Neural crest cell (in vitro differentiated cells): ENCODE measurements at regions not wholly inside any gene's neighbourhood (a gene's known extent, or its start where the extent isn't known, plus 50 kb on each side); places are given as distances from the start of the nearest gene placed in this dataset.
A peak's percentile ranks its signal among the peaks of the same experiment; 100 is the strongest.

Experiments
- DNase-seq: peaks from one replicate; pipeline ENCODE4 v3.0.0; 2021; ENCODE audit warnings: low read depth, mixed read lengths, low spot score
- H3K27ac Mint-ChIP-seq: one replicate; pipeline ENCODE4 v1.8.0; 2021; ENCODE audit warnings: mild to moderate bottlenecking, mixed read lengths; ENCODE audit not compliant: unreplicated experiment
- H3K27me3 Mint-ChIP-seq: 2 replicates; pipeline ENCODE4 v1.8.0; 2021; ENCODE audit warnings: low read depth, mild to moderate bottlenecking, mixed read lengths
- H3K36me3 Mint-ChIP-seq: 2 replicates; pipeline ENCODE4 v1.8.0; 2021; ENCODE audit warnings: low read depth, mild to moderate bottlenecking, mixed read lengths
- H3K4me1 Mint-ChIP-seq: 2 replicates; pipeline ENCODE4 v1.8.0; 2021; ENCODE audit warnings: mixed read lengths
- H3K4me3 Mint-ChIP-seq: one replicate; pipeline ENCODE4 v1.8.0; 2021; ENCODE audit warnings: mild to moderate bottlenecking, mixed read lengths
- H3K9me3 Mint-ChIP-seq: 2 replicates; pipeline ENCODE4 v1.8.0; 2021; ENCODE audit warnings: mixed read lengths
- TF ChIP-seq, protein P1 (sequence below): fragments of 200-600 bp; sonication (generic); conservative IDR thresholded peaks from 2 replicates; pipeline ENCODE4 v1.5.0; 2021; ENCODE audit warnings: antibody characterized with exemption, mild to moderate bottlenecking

DNA sequence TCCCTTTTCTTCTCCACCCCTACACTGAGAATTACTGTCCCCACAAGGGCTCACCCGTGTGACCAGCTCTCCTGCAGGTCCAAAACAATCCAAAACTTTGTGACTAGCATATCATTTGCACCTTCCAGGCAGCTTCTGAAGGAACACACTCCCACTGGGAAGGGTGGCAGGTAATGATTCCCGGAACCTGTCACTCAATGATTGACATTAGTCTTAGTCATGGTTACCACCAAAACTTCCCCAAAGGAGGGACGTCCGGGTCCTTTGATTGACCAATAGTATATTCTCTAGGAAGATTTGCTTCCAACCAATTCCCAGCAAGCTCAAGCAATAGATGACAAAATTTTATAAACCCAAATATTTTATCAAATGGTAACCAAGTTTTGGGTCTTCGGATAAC, 127.7 kb upstream of the MYLIP start:
- TF ChIP-seq, protein P1, sequence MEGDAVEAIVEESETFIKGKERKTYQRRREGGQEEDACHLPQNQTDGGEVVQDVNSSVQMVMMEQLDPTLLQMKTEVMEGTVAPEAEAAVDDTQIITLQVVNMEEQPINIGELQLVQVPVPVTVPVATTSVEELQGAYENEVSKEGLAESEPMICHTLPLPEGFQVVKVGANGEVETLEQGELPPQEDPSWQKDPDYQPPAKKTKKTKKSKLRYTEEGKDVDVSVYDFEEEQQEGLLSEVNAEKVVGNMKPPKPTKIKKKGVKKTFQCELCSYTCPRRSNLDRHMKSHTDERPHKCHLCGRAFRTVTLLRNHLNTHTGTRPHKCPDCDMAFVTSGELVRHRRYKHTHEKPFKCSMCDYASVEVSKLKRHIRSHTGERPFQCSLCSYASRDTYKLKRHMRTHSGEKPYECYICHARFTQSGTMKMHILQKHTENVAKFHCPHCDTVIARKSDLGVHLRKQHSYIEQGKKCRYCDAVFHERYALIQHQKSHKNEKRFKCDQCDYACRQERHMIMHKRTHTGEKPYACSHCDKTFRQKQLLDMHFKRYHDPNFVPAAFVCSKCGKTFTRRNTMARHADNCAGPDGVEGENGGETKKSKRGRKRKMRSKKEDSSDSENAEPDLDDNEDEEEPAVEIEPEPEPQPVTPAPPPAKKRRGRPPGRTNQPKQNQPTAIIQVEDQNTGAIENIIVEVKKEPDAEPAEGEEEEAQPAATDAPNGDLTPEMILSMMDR = no peak
- peaks cover 12% of the 10 kb centered on the region for H3K4me1 Mint-ChIP-seq
- no peak overlapping the region for H3K27ac Mint-ChIP-seq
- no peaks in the 10 kb centered on the region for H3K36me3 Mint-ChIP-seq
- no peaks in the 10 kb centered on the region for H3K27me3 Mint-ChIP-seq
- no peak for DNase-seq
- no peaks in the 10 kb centered on the region for H3K9me3 Mint-ChIP-seq
- H3K4me3 Mint-ChIP-seq = no peak overlapping the region

DNA sequence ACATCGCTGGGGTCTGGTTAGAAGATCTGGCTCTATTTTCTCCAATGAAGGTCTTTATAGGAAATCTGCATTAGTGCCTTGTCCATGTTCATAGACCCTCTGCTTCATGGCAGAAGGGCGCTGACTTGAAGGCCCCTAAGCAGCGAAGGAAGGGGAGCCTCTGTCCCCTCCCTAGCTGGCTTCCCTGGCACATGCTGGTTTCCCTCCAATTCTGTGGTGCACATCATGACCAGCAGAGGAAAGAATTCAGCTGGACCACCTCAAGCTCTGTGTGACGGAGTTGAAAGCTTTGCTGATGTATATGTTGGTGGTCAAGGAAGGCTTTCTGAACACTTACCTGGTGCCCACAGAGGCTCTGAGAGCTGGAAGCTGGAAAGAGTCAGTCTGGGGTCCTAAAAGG, 129.7 kb upstream of the MYLIP start:
- Mint-ChIP-seq H3K4me1 (peaks cover 29% of the 10 kb centered on the region), H3K4me3 (no peak overlapping the region), H3K27ac (no peak overlapping the region), H3K27me3 (no peaks in the 10 kb centered on the region), H3K36me3 (no peaks in the 10 kb centered on the region), H3K9me3 (no peaks in the 10 kb centered on the region)
- no peak for DNase-seq
- TF ChIP-seq, protein P1 = no peak

DNA sequence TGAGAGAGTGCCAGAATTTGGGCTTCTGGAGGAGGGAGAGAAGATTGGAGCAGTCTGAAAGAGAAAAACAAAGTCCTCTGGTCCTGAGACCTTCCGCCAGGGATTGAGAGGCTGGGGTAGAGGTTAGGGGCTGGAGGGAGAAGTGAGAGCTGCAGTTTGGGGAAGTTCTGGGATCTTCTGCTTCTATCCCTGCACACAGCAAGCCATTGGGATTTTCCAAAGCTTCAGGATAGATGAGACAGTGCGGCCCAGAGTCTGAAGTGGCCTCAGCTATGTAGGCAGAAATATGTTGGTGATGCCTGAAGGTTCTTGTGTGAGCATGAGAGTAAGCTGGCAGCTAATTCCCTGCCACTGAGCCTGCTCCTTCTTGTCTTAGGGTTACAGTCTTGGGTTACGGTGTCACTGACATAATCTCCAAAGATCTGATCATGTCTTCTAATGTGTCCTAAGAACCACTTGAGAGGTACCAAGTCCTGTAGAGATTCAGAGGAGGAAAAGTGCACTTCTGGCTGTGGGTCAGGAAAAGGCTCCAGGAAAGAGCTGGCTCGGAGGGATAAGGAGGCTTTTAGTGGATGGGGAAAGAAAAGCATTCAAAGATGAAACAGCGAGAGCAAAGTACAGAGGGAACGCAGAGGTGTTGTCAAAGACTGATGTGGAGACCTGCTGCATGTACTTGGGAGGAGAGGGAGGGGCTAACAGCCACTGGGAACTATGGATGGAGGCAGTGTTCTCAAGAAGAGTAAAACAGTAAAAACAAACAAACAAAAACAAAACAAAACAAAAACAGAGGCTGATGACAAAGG, 131.1 kb upstream of the MYLIP start:
- H3K27ac Mint-ChIP-seq = no peak overlapping the region
- peaks cover under 1% of the 10 kb centered on the region for H3K9me3 Mint-ChIP-seq
- no peak for DNase-seq
- H3K4me1 Mint-ChIP-seq = peaks cover 30% of the 10 kb centered on the region
- TF ChIP-seq, protein P1 = no peak
- H3K27me3 Mint-ChIP-seq = no peaks in the 10 kb centered on the region
- H3K36me3 Mint-ChIP-seq = no peaks in the 10 kb centered on the region
- H3K4me3 Mint-ChIP-seq = no peak overlapping the region

DNA sequence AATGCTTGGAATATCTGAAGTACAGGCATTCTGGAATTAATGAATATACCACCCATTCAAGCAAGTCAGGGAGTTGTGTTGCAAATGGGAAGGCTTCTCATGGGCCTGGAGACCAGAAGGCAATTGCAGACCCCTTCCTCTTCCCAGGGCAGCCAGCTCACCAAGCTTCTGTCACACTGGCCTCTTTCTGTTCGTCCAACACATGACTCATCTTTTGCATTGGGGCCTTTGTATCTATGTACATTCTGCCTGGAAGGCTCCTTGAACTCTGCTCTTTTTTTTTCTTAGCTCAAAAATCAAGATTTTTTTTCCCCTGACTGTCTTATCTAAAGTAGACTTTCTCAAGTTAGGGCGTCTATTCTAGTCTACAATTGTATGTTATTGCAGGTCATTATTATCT, 132.9 kb upstream of the MYLIP start:
- H3K27ac Mint-ChIP-seq = peak overlapping the region; percentile 45
- DNase-seq = no peak
- TF ChIP-seq, protein P1 = no peak
- H3K4me3 Mint-ChIP-seq = no peak overlapping the region
- H3K9me3 Mint-ChIP-seq = peaks cover 4% of the 10 kb centered on the region
- peaks cover 35% of the 10 kb centered on the region for H3K4me1 Mint-ChIP-seq
- H3K36me3 Mint-ChIP-seq = no peaks in the 10 kb centered on the region
- H3K27me3 Mint-ChIP-seq = no peaks in the 10 kb centered on the region

DNA sequence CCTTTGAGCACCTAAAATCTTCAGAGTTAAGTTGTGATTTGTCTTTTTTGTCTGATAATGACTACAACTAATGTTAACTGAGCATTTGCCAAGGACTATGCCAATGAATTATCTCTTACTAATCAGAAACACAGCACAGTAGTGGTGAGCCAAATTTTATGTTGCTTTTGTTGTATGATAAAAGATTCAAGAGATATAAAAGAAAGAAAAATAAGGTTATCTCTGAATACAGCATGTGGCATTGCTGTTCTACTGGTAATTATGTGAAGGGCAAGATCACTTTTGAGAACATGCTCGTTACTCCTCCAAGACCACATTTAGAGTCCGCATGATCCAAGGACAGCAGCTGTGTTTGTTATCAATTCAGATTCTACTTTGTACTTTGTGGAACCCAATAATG, 133.4 kb upstream of the MYLIP start:
- peak overlapping the region; percentile 45 for H3K27ac Mint-ChIP-seq
- peaks cover 41% of the 10 kb centered on the region for H3K4me1 Mint-ChIP-seq
- H3K9me3 Mint-ChIP-seq = peaks cover 4% of the 10 kb centered on the region
- TF ChIP-seq, protein P1 = no peak
- no peaks in the 10 kb centered on the region for H3K36me3 Mint-ChIP-seq
- H3K4me3 Mint-ChIP-seq = no peak overlapping the region
- DNase-seq = no peak
- H3K27me3 Mint-ChIP-seq = no peaks in the 10 kb centered on the region
